CD4-positive, alpha-beta T cell treated with Interleukin-10 for 1 hour (primary cell): ENCODE measurements at regions not wholly inside any gene's neighbourhood (a gene's known extent, or its start where the extent isn't known, plus 50 kb on each side); places are given as distances from the start of the nearest gene placed in this dataset.
"Not testable (repeated sequence)": the region's sequence is repeated elsewhere in the genome, so short reads cannot be mapped to it uniquely, and the experiment has no call there.

ENCODE experiments used
- DNase-seq: peaks from one replicate; pipeline ENCODE4 v3.0.0-alpha.2; 2020

DNA sequence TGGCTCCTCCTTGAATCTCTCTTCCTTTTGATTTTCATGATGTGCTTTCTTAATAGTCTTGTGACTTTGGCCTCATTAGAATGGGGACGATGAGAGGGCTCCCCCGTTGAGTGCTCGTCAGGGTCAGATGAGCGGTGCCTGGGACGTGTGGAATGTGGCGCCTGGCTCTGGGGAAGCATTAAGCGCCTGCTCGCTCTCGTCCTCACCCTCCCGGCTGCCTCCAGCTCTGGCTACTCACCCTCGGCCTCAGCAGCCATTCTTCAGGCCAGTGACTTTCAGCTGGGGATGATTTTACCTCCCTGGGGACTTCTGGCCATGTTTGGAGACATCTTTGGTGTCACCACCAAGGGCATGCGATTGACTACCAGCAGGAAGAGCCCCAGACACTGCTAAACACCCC is 69.7 kb downstream of the RPS6KA4 start:
- no peak for DNase-seq

DNA sequence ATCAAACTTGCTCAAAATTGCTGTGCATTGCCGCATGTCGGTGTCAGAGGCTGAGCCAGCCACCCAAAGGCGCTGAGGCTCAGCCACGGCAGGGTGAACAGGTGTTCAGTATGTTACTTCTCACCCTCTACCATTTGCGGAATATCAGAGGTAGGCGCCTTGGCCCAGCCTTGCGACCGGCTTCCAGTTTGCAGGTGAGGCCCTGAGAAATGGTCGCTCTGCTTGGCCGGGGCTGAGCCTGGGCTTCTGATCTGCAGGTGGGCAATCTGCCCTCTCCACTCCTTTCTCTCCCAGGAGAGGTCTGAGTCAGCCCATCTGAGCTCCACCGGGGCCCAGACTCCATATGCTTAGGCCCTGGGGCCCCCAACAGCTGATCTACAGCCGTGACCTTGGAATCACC is 71.0 kb downstream of the RPS6KA4 start:
- no peak for DNase-seq

DNA sequence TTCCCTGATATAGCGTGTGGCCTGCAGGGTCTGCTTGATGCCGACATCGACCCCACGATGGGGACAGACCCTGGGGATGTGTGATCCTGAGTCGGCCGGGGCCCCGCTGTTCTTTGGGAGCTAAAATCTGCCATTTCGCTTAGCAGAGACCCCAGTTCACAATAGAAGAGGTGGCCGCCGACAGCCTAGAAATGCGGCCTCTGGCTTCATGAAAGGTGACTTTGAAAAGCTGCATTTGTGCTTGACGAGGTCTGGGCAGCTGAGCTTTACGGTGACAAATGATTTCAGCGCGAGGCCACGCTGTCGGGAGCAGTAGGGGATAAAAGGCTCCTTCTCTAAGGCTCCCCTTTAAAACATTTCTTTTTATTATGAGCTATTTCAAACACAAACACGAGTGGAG is 71.7 kb downstream of the RPS6KA4 start:
- DNase-seq: no peak

DNA sequence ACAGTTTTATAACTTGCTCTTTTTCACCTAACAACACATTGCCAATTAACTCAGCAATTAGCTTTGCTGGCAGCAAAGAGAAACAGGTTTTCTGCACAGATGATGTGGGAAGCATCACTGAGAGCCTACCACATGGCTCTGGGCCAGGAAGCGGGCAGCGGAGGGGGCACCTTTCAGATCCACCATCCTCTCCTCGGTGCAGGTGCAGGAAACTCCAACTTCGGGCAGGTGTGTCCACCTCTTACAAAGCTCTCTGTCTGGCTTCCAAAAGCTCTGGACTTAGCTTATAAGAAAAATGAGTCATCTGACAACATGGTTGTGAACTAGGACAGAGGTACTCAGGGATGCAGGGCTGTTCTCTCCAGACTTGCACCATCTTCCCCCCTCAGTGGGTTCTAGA is 77.0 kb downstream of the RPS6KA4 start:
- no peak for DNase-seq

DNA sequence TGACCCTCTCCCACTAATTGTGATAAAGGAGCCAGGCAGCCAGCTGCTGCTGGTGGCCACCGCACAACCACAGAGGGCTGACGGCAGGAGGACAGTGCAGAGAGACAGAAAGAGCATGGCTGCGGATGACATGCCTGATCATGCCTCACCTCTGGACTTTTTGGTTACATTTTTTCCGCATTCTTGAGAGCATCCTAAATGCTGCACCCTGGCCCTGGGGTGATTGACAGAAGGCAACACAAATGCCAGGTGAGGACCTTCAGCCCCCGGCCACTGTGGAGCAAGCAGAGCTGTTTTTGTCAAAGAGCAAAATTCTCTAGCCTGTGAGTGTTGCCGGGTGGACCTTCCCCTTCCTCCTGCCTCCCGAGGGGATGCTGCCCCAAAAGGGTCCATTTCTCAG is 78.5 kb downstream of the RPS6KA4 start:
- no peak for DNase-seq

DNA sequence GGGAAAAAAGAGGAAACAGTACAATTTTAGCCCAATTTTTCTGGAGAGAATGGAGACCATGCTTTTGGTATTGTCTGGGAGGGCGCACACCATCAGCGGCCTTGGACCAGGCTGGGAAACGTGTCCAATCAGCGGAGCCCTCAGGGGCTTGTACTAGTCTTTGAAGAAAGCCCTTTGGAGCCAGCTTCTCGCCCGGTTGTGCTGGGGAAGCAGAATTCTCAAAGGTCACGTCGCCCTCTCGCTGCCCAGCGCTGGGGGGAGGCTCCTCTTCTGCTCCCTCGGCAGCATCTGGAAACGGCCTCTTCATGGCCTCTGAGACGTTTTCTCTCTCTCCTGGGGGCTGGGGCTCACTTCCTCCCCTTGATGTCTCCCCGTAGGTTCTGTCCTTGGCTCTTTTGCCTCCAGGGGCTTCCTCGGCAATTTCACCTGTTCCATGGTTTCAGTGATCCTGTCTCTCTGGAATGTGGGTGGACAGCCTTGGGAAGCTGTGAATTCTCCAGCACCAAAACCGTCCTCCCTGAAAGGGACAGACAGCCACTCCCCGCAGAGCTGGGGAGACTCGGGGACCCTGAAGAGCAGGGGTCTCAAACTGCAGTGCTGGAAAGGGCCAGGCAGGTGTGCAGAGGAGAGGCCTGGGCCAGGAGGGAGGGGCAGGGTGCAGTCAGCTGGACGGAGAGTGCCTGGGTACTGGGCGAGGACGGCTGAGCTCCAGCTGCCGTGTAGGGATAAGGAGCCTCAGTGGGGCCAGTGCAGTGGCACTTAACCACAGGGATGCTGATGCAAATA is 80.2 kb downstream of the RPS6KA4 start:
- no peak for DNase-seq

DNA sequence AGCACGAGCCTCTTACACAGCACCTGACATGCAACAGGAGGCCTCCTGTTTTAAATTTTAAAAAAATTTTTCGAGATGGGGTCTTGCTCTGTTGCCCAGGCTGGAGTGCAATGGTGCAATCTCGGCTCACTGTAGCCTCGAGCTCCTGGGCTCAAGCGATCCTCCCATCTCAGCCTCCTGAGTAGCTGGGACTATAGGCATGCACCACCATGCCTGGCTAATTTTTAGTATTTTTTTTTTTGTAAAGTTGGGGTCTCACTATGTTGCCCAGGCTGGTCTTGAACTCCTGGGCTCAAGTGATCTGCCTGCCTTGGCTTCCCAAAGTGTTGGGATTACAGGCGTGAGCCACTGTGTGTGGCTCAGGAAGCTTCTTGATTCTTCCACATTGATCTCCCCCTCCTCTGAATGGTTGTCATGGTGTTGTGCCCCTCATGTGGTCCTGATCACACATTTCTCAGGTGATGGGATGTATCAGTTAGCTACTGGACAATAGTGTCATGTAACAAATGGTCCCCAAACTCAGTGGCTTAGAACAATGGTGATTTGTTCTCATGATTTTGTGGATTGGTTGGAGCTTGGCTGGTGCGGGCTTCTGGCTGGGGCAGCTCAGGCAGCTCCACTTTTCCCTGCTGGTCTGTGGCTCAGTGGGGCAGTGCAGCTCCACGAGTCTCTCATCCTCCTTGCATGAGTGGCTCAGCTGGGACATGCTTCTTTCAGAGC is 81.0 kb downstream of the RPS6KA4 start:
- DNase-seq: not testable (repeated sequence)

DNA sequence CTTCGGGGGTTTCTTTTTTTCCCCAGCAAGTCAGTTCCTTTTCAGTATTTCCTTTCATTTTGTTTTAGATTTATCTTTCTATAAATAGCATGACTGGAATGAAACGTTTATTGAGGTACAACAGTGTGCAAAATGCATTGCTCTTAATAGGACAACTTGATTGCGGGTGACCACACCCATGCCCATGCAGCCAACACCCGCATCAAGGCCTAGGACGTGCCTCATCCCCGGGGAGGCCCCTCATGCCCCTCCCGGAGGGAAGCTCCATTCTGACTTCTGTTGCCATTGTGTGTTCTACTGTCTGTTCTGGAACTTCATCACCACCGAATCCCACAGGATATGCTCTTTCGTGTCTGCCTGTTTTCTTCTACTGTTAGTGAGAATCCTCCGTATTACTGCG is 82.2 kb downstream of the RPS6KA4 start:
- DNase-seq: no peak

DNA sequence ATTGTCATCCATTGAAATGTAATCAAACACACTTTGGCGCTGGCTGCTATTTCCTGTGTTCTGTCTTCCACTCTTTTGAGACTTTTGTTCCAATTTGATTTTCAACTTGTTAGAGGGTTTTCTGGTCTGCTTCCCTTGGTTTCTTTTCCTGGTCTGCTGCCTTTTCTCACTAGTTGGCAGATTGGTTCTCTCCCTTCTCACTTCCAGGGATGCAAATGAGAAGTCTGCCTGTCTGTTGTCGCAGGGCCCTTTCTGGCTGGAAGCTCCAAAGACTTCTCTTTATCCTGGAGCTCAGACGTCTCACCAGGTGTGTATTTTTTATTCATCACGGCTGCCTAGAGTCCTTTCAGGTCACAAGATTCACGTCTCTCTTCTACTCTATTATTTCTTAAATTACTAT is 84.0 kb downstream of the RPS6KA4 start:
- DNase-seq: no peak

DNA sequence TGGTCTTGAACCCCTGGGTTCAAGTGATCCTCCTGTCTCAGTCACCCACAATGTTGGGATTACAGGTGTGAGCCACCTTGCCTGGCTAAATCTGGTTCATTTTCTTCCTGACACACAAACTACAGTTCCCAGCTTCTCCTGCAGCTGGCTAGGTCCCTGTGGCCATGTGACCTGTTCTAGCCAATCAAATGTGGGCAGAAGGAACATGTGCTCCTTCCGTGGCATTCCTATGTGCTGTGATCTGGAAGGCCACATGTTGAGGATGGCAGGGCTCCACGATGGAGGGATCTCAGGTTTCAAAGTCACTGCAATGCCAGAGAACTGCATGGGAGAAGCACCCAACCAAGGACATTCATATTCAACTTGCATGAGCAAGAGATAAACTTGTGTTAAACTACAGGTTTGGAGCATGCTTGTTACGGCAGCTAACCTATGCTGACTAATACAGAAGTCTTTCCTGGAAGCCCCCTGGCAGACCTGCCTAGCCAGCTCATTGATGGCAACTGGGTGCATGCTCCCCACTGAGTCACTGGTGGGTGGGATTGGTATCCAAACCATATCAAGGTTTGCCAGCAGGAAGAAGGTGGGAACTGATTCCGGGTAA is 86.0 kb downstream of the RPS6KA4 start:
- no peak for DNase-seq

DNA sequence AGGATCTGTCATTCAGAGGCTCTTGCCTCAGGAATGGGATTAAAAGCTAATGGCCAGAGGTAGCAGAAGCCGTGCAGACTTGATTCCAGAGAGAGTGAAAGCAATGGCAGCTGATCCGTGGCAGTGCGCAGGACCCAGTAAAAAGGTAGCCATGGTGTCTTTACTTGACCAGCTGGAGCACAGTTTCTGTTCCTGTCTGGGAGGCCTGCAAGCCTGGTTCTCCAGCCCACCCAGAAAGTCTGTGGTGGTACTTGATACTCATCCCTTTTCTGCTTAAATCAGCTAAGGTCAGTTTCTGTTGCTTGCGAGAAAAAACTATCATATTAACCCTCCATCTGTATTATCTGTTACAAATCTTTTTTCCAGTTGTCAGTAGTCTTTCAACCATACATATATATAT is 86.7 kb downstream of the RPS6KA4 start:
- DNase-seq: no peak

DNA sequence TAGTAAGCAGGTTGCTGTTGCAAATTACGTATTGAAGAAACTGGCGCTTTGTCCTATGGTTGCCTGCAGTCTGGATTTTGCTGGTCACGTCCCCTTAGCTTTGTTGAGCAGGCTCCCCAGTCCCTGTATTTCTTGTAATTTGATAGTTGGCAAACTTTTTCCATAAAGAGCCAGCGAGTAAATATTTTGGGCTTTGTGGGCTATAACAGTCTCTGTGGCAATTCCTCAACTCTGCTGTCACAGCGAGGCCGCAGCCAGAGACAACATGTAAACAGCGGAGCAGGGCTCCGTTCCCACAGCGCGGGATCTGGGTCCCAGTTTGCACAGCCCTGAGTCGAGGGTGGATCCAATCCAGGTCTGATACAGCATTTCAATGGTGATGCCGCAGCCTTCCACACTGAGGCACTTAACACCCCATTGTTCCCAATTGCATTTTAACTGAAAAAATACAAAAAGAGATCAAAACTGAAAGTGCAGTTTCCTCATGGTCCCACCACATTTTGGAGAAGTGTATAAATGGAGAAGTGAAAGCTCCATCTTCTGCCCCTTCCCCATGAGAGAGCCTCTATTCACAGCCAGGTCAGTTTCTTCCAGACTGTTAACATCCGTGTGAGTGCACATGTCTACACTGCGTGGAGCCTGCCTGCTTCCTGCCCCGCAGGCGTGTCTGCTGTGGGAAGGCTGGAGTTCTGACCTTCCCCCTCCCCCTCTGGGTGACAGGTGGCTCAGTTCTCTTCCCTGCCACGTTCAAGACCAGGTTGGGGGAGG is 89.1 kb downstream of the RPS6KA4 start:
- DNase-seq: peak; percentile 21

DNA sequence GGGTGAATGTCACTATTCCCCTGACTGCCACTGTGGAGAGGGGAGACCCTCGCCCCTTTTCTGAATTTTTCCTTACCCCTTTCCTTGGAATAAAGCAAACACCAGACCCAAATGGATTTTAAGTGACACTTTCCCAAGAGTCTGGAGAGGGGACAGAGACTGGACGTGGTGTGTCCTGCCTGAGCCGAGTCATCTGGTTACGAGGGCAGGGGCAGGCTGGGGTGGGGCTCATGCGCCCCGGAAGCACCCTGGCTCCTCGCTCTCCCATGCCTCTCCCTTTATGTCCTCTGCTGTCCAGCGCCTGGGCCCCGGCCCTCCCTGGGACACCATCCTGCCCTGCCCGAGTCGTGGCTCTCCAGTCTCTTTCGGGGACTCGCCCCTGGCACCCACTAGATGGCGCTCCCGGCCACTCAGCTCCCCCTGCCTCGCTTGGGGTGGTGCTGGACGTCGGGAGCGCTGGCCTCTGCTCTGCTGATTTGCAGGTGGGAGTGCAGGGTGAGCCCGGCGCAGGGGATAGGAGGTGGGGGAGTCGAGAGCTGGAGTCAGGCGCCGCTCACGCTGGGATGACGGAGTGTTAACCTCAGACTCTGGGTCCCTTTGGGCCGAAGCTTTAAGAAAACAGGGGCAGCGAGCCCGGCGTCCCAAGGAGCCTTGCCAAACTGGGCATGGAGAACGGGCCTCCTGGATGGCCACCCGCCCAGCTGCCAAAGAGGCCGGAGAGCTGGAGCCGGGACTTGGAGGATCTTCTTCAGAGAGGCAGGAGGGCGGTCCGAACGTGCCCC is 89.8 kb downstream of the RPS6KA4 start:
- peak; percentile 70 for DNase-seq

DNA sequence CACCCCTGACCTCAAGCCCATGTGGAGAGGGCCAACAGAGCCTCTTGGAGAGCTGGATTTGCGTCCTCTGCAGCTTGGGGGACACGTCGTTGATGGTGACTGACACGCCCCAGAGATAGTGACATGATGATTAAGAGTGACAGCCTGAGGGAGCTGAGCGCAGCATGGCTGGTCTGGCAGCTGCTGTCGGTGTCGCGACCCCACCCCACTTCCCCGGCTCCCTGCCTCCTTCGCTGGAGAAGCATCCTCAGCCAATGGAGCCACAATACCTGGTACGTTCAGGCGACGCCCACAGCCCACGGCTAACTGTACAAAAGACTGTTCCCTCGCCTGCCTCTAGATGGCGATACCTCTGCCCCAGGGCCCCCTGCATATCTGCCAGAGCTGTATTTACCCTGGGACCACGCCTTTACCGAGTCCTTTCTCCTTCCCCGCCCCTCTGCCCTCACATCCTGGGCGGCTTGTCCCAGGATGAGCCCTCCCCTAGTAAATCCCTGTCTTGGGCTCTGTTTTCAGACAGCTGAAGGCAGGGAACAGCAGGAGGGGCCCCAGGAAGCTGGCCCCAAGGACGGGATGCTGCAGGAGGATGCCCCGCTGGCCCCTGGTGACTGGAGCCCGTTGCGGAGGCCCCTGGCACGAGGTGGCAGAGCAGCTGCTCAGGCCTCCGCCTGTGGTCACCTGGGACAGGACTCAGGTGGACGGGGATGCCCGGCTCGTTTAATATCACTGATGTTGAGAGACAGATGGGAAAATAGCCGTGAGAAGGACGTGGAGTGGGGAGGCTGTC is 90.6 kb downstream of the RPS6KA4 start:
- DNase-seq: peak; percentile 76

DNA sequence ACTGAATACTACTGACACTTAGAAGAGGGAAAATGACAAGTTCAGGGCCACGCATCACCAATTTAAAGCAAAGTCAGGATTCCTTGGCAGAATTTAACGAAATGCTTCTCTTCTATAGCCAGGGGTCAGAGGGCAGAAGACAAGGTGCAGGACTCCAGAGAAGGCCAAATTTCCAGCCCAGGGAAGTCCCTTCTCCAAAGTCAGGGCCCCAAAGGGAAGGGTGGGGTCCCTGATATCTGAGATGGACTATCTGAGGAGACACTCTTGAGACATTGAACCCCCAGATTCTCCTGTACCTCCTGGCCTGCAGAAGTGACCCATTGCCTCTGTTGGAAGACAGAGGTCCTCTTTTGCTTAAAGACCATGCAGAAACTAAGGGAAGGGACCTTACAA is 91.2 kb downstream of the RPS6KA4 start:
- no peak for DNase-seq

DNA sequence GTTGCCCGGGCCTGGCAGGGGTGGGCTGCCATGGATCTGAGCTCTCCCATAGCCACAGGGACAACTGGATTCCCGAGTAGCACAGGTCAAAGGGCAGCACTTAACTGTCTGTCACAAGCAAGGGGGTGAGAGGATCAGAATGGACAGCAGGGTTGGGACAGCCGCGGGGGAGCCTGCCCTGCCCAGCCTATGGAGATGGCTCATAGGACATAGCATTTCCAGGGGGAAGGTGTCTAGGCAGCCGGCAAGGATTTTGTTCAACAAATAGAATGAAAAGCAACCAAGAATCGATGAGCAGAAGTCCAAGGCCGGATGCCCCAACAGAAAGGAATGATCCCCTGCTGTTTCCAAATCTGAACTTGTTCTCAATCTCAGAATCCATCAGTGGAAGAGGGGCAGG is 92.9 kb downstream of the RPS6KA4 start:
- no peak for DNase-seq

DNA sequence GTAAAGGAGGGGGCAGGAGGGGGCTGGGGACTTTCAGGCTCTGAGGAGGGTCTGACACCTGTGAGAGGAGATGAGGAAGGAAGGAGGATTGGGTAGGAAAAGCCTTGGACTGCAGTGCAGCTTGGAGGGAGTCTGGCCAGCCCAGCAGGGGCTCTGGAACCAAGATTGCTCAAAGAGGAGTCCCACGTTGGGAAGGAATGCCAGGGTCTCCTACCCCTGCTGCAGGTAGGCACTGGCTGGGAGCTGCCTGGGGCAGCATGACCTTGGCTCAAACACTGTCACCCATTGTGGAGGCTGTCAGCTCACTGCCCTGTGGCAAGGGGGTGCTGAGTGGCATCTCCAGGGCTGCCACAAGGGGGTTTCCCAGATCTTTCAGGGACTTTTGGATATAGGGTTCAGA is 94.5 kb downstream of the RPS6KA4 start:
- no peak for DNase-seq

DNA sequence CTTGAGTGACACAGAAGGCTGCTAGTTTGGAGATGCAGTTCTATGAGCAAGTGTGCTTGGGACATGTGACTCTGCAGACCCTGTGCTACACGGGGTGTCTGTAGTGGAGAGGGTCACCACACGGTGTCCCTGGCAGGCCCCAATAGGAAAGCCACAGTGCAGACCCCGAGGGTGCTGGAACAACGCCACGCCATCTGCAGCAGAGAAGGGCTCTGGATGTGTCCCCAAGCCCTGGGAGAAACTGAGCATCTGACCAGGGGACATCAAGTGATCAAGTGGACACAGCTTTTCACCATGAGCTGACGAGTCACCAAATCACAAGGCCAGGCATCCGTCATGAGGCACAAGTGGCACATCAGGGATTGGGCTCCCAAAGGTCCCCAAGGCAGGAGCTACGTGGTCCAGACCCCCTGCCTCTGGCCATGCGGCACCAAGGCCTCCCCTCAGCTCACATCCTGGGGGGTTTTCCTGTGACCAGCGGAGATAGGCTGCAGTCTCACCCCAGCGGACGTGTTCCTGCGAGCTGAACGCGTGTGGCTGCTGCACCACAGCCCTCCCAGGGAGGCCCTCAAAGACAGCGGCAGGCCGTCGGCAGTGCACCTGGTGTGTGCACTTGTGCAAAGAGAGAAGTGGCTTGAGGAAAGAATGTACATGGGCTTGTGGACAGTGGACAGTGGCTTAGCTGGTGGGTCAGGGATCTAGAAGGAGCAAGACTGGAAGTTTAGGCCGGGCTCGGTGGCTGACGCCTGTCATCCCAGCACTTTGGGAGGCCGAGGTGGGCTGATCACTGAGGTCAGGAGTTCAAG is 96.7 kb downstream of the RPS6KA4 start:
- DNase-seq: no peak

DNA sequence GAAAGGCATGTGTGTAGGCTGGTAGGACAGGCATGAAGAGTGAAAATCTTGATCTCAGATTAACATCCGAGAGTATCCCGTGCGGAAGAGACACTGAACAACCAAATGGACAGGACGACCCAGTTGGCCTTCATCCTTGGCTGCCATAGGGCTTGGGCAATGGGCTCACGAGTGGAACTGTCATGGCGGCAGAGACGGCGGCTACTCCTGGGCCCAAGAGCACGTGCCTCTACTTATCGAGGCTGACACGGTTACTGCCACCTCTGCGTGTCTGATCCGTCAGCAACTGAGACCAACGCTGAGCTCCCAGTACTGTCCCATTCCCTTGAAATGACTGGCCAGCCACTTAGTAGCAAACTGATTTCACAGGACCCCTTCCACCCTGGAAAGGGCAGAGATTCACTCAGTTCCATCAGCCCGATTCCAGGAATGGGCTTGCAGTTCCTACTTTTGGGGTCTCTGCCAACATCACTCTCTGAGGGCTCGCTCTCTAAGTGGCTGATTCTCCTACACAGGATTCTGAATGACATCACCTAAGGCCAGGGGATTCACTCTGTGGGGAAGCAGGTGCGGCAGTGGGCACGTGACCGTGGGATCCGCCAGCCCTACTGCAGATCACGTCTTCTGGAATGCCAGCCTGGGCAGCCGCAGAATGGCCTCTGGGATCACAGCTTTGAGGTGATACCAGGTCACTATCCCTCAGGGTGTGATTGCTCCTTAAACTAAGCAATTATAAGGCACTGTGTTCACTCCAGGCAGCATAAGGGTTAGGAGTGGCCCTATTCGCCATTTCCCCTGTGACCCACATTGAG is 97.8 kb downstream of the RPS6KA4 start:
- DNase-seq: no peak

DNA sequence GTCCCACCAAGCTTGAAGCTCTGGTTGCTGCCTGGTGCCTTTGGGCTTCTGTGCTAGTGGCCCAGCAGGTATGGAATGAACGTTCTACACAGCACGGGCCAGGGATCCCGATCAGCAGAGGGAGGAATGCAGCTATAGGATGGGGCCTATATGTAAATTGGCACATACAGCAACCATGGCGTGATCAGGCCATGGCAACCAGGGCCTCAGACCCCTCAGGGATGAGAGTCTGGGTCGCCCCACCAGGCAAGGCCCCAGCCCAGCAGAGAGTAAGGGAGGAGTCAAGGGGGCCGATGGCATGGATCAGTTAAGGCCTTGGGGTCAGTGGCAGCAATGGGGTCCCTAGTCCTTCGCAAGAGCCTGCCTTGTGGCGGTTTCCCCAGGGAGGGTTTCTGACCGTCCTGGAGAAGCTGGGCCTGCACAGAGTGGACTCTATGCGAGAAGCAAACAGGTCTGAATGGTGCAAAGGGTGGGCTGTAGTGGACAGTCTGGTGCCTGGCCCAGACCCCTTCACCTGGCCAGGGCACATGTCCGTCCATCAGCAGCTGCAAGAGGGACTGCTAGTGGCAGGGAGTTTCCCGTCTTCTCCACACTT is 98.2 kb upstream of the SLC22A11 start:
- no peak for DNase-seq
